Activated naive CD8-positive, alpha-beta T cell treated with anti-CD3 and anti-CD28 coated beads, Interleukin-2, amount 10 ng/mL, durations not matched to agents 7 days and 5 days (primary cell): ENCODE measurements at regions not wholly inside any gene's neighbourhood (a gene's known extent, or its start where the extent isn't known, plus 50 kb on each side); places are given as distances from the start of the nearest gene placed in this dataset.
"Not testable (repeated sequence)": the region's sequence is repeated elsewhere in the genome, so short reads cannot be mapped to it uniquely, and the experiment has no call there.

Experiments
- ATAC-seq: fragments of 150-1000 bp; cut with Tn5 transposase; one replicate; pipeline ENCODE4 v1.10.0; 2021; ENCODE audit warnings: low read depth, moderate library complexity
- POLR2A ChIA-PET: fragments of 350-600 bp; sonication (Branson Sonifier 250); formaldehyde crosslinking; loops from one replicate; lab custom pipeline; 2021; ENCODE audit warnings: antibody characterized with exemption; lab: Charles Lee
- DNase-seq: peaks from one replicate; pipeline ENCODE4 v3.0.0; 2021
- H3K27ac Mint-ChIP-seq: one replicate; pipeline ENCODE4 v1.8.0; 2022; ENCODE audit warnings: mild to moderate bottlenecking, mixed read lengths
- H3K27me3 Mint-ChIP-seq: one replicate; pipeline ENCODE4 v1.8.0; 2022; ENCODE audit warnings: mild to moderate bottlenecking, moderate library complexity, mixed read lengths
- H3K36me3 Mint-ChIP-seq: one replicate; pipeline ENCODE4 v1.8.0; 2021; ENCODE audit warnings: mild to moderate bottlenecking, mixed read lengths
- H3K4me1 Mint-ChIP-seq: one replicate; pipeline ENCODE4 v1.8.0; 2021; ENCODE audit warnings: mixed read lengths
- H3K4me3 Mint-ChIP-seq: one replicate; pipeline ENCODE4 v1.8.0; 2022; ENCODE audit warnings: mild to moderate bottlenecking, moderate library complexity, mixed read lengths
- H3K9me3 Mint-ChIP-seq: one replicate; pipeline ENCODE4 v1.8.0; 2021; ENCODE audit warnings: mixed read lengths

DNA sequence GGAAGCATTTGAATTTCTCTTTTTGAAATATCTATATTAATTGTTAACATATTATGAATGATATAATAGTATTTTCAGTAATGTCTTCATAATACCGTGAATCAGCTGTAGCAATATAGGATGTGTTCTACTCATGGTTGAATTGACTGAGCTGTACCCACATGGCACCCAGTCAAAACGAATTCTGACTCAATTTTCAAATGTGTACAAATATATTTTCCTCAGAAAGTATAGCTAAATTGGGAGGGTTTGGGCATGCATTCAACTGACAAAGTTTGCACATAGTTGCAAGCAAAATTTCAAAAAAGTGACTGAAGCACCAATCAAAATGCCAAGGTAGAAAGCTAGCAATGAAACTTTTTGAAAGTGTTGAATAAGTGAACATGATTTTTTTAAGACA, 188.9 kb downstream of the NAF1 start:
- Mint-ChIP-seq H3K4me1 (no peaks in the 10 kb centered on the region), H3K9me3 (no peaks in the 10 kb centered on the region), H3K36me3 (no peaks in the 10 kb centered on the region), H3K27me3 (no peaks in the 10 kb centered on the region), H3K4me3 (no peak overlapping the region), H3K27ac (no peak overlapping the region)
- no peak for DNase-seq
- POLR2A ChIA-PET: no interaction called here
- ATAC-seq: no peak

- Mint-ChIP-seq H3K36me3 (no peaks in the 10 kb centered on the region), H3K27ac (no peak overlapping the region)
- no peak for ATAC-seq
These were observed 193.9 kb downstream of the NAF1 start for GRCh38 chr4:162972661-162973330.

GRCh38 chr4:162969194-162969593, 197.5 kb downstream of the NAF1 start:
- DNase-seq (no peak), ATAC-seq (no peak)
- no peaks in the 10 kb centered on the region for H3K27me3 Mint-ChIP-seq
- H3K4me1 Mint-ChIP-seq: no peaks in the 10 kb centered on the region
- no peak overlapping the region for H3K4me3 Mint-ChIP-seq
- H3K9me3 Mint-ChIP-seq: peaks cover 3% of the 10 kb centered on the region
- no peak overlapping the region for H3K27ac Mint-ChIP-seq
- POLR2A ChIA-PET: no interaction called here
- no peaks in the 10 kb centered on the region for H3K36me3 Mint-ChIP-seq

More at GRCh38 chr4:162972661-162973330, 193.9 kb downstream of the NAF1 start:
- no peaks in the 10 kb centered on the region for H3K4me1 Mint-ChIP-seq
- H3K4me3 Mint-ChIP-seq: no peak overlapping the region
- POLR2A ChIA-PET: no interaction called here
- H3K27me3 Mint-ChIP-seq: no peaks in the 10 kb centered on the region
- peaks cover 1% of the 10 kb centered on the region for H3K9me3 Mint-ChIP-seq
- DNase-seq: no peak

- DNase-seq, H3K27me3 Mint-ChIP-seq, H3K9me3 Mint-ChIP-seq, H3K27ac Mint-ChIP-seq, H3K4me1 Mint-ChIP-seq, H3K4me3 Mint-ChIP-seq, H3K36me3 Mint-ChIP-seq, ATAC-seq, POLR2A ChIA-PET: not testable (repeated sequence)
These were observed 200.7 kb downstream of the NAF1 start for GRCh38 chr4:162965978-162966377.

GRCh38 chr4:162959046-162959445, 207.6 kb downstream of the NAF1 start:
- Mint-ChIP-seq H3K27me3 (no peaks in the 10 kb centered on the region), H3K36me3 (no peaks in the 10 kb centered on the region), H3K4me3 (no peak overlapping the region), H3K4me1 (no peaks in the 10 kb centered on the region), H3K9me3 (no peaks in the 10 kb centered on the region), H3K27ac (no peak overlapping the region)
- DNase-seq: no peak
- ATAC-seq: no peak
- POLR2A ChIA-PET: no interaction called here

DNA sequence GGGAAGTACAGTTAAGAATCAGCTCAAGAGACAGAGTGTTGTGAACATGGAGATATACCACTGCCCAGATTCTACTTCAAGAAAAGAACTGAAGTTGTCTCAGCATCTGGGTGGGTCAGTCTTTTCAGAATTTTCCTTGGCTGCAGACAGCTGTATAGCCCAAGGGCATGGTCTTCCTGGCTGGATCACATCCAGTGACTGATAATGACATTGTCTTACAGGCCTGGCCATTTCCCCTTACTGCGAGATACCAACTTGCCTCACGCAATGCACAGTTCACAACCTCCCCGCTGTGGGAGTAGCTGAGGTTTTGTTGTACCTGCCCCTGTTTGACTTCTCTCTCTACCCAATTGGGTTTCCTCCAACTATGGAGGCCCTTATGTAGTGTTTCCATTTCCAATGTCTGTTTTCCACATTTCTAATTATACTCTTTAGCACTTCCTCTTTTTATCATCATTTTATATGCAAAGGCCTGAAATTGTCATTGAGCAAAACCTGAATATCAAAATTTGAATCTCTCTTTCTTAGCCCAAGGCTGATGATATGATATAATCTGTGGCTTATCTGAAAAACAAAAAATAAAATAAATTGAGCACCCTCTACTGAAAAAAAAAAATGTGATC, 209.1 kb downstream of the NAF1 start:
- Mint-ChIP-seq H3K4me3 (no peak overlapping the region), H3K27me3 (no peaks in the 10 kb centered on the region), H3K9me3 (no peaks in the 10 kb centered on the region), H3K36me3 (no peaks in the 10 kb centered on the region), H3K4me1 (no peaks in the 10 kb centered on the region), H3K27ac (no peak overlapping the region)
- POLR2A ChIA-PET: no interaction called here
- ATAC-seq: no peak
- DNase-seq: no peak

DNA sequence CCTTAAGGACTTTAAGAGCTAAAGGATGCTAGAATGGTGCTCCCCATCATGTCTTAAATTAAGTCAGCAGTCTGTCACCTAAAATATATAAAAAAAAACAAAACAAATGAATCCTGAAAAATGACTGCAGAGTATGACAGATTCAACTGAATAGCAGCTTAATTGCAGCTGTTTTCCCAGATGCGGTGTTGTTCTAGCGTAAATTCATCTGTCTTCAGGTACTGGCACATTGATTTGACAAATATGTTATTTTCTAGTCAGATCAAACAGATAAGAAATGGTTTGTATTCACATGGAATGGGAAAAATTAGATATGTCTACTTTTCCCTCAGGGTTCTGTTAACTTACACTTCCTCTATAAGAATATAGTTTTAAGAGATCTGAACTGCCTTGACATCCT, 211.7 kb downstream of the NAF1 start:
- no peaks in the 10 kb centered on the region for H3K36me3 Mint-ChIP-seq
- H3K4me3 Mint-ChIP-seq: no peak overlapping the region
- H3K27ac Mint-ChIP-seq: no peak overlapping the region
- no peaks in the 10 kb centered on the region for H3K27me3 Mint-ChIP-seq
- H3K9me3 Mint-ChIP-seq: no peaks in the 10 kb centered on the region
- no peaks in the 10 kb centered on the region for H3K4me1 Mint-ChIP-seq
- ATAC-seq: no peak
- DNase-seq: no peak
- POLR2A ChIA-PET: no interaction called here

GRCh38 chr4:162952232-162952631, 214.5 kb downstream of the NAF1 start:
- ATAC-seq (no peak), DNase-seq (no peak)
- POLR2A ChIA-PET: no interaction called here
- no peaks in the 10 kb centered on the region for H3K9me3 Mint-ChIP-seq
- H3K27me3 Mint-ChIP-seq: no peaks in the 10 kb centered on the region
- no peaks in the 10 kb centered on the region for H3K4me1 Mint-ChIP-seq
- no peak overlapping the region for H3K27ac Mint-ChIP-seq
- H3K36me3 Mint-ChIP-seq: no peaks in the 10 kb centered on the region
- no peak overlapping the region for H3K4me3 Mint-ChIP-seq

- Mint-ChIP-seq H3K4me1 (no peaks in the 10 kb centered on the region), H3K27ac (no peak overlapping the region), H3K4me3 (no peak overlapping the region), H3K27me3 (no peaks in the 10 kb centered on the region), H3K9me3 (no peaks in the 10 kb centered on the region), H3K36me3 (no peaks in the 10 kb centered on the region)
- POLR2A ChIA-PET: no interaction called here
- ATAC-seq (no peak), DNase-seq (no peak)
These were observed 221.0 kb downstream of the NAF1 start for GRCh38 chr4:162945713-162946112.

DNA sequence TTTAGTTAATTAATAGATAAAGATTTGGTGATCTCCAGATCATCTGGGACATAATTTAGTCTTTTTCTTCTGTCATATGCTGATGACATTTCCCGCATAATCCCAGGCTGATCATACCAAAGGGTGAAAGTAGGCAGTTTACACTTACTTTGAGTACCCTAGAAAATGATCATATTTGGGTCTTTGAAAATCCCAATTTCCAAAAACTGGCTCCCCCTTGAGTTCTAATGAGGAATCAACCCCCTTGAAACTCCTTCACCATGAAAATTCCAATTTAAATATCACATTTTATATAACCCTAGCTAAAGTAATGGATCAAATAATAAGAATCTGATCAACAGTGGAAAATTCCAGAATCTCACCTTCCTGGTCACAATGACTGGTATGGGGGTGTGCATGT, 223.4 kb downstream of the NAF1 start:
- POLR2A ChIA-PET: no interaction called here
- Mint-ChIP-seq H3K4me3 (no peak overlapping the region), H3K27ac (no peak overlapping the region), H3K4me1 (no peaks in the 10 kb centered on the region), H3K27me3 (peaks cover 2% of the 10 kb centered on the region), H3K36me3 (no peaks in the 10 kb centered on the region), H3K9me3 (no peaks in the 10 kb centered on the region)
- DNase-seq (no peak), ATAC-seq (no peak)

GRCh38 chr4:162938738-162939485, 227.8 kb downstream of the NAF1 start:
- no peak overlapping the region for H3K4me3 Mint-ChIP-seq
- POLR2A ChIA-PET: no interaction called here
- no peaks in the 10 kb centered on the region for H3K36me3 Mint-ChIP-seq
- ATAC-seq: no peak
- H3K4me1 Mint-ChIP-seq: no peaks in the 10 kb centered on the region
- H3K27me3 Mint-ChIP-seq: peaks cover 2% of the 10 kb centered on the region
- DNase-seq: no peak
- no peak overlapping the region for H3K27ac Mint-ChIP-seq
- no peaks in the 10 kb centered on the region for H3K9me3 Mint-ChIP-seq

GRCh38 chr4:162935214-162935613, 231.5 kb downstream of the NAF1 start:
- no peaks in the 10 kb centered on the region for H3K4me1 Mint-ChIP-seq
- no peaks in the 10 kb centered on the region for H3K9me3 Mint-ChIP-seq
- H3K4me3 Mint-ChIP-seq: no peak overlapping the region
- H3K36me3 Mint-ChIP-seq: no peaks in the 10 kb centered on the region
- DNase-seq (no peak), ATAC-seq (no peak)
- POLR2A ChIA-PET: no interaction called here
- no peak overlapping the region for H3K27ac Mint-ChIP-seq
- no peaks in the 10 kb centered on the region for H3K27me3 Mint-ChIP-seq

- Mint-ChIP-seq H3K4me1 (no peaks in the 10 kb centered on the region), H3K27ac (no peak overlapping the region), H3K36me3 (no peaks in the 10 kb centered on the region), H3K9me3 (no peaks in the 10 kb centered on the region), H3K27me3 (peaks cover 2% of the 10 kb centered on the region), H3K4me3 (no peak overlapping the region)
- no peak for DNase-seq
- no peak for ATAC-seq
- POLR2A ChIA-PET: no interaction called here
These were observed 235.4 kb downstream of the NAF1 start for GRCh38 chr4:162931286-162931685.

GRCh38 chr4:162921178-162921785, 245.4 kb downstream of the NAF1 start:
- no peaks in the 10 kb centered on the region for H3K36me3 Mint-ChIP-seq
- DNase-seq: no peak
- H3K4me1 Mint-ChIP-seq: no peaks in the 10 kb centered on the region
- no peak overlapping the region for H3K4me3 Mint-ChIP-seq
- no peak overlapping the region for H3K27ac Mint-ChIP-seq
- ATAC-seq: no peak
- no peaks in the 10 kb centered on the region for H3K27me3 Mint-ChIP-seq
- no peaks in the 10 kb centered on the region for H3K9me3 Mint-ChIP-seq
- POLR2A ChIA-PET: no interaction called here
